BJ (cell line): ENCODE measurements at regions not wholly inside any gene's neighbourhood (a gene's known extent, or its start where the extent isn't known, plus 50 kb on each side); places are given as distances from the start of the nearest gene placed in this dataset.

ENCODE experiments used
- CTCF ChIA-PET: fragments of 350-600 bp; formaldehyde crosslinking; extraction: SDS; loops from one replicate; lab custom pipeline; 2021; ENCODE audit warnings: antibody characterized with exemption, inconsistent platforms; lab: Yijun Ruan, JAX
- POLR2A ChIA-PET: fragments of 300-600 bp; sonication (Branson Sonifier 250); formaldehyde crosslinking; extraction: SDS; loops from one replicate; lab custom pipeline; 2021; ENCODE audit warnings: antibody characterized with exemption; lab: Charles Lee
- DNase-seq: peaks from one replicate; pipeline ENCODE4 v3.0.0-alpha.2; 2011; ENCODE audit warnings: low read depth
- H3K27me3 ChIP-seq: 2 replicates; pipeline ENCODE4 v1.6.0; 2011; ENCODE audit warnings: low read length; ENCODE audit not compliant: control insufficient read depth, insufficient read depth
- H3K36me3 ChIP-seq: 2 replicates; pipeline ENCODE4 v1.5.1; 2011; ENCODE audit warnings: low read length; ENCODE audit not compliant: control insufficient read depth, insufficient read depth
- H3K4me3 ChIP-seq: 2 replicates; pipeline ENCODE4 v1.5.1; 2011; ENCODE audit warnings: low read depth, mild to moderate bottlenecking, control low read depth, low read length
- TF ChIP-seq, protein P1 (sequence below): IDR thresholded peaks from 2 replicates; pipeline ENCODE4 v1.5.1; 2011; ENCODE audit warnings: low read depth, mild to moderate bottlenecking, control low read depth, inconsistent platforms, low read length, moderate library complexity; ENCODE audit not compliant: insufficient read depth

DNA sequence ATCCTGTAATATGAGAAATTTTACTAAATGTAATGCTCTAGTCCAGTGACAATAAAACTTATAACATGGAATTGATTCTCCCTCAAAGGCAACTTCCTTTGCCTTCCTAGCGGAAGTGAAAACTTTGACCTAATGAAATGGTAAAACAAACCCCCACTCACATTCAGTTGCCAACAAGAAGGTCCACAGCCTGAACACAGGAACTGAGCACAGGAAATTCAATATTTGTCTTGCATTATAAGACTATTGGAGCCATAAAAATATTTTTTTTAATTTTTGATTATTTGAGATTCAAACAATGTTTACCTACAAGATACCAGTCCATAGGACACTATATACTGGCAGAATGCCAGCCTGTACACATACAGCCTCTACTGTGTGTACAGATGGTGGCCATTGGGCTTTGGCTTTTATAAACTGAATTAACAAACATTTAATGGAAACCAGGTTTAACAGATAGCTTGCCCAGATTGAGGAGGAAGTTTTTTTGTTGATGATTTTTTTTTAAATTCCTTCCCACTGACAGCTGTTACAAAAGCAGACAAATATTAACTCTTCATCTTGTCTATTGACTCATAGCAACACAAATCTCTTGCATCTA, 481.5 kb upstream of the JAG1 start:
- Histone ChIP-seq H3K4me3 (no peak overlapping the region), H3K36me3 (no peaks in the 10 kb centered on the region), H3K27me3 (0 out of 2 replicates have a peak, but pooled peaks cover 1% of the 10 kb centered on the region)
- DNase-seq = no peak
- TF ChIP-seq, protein P1, sequence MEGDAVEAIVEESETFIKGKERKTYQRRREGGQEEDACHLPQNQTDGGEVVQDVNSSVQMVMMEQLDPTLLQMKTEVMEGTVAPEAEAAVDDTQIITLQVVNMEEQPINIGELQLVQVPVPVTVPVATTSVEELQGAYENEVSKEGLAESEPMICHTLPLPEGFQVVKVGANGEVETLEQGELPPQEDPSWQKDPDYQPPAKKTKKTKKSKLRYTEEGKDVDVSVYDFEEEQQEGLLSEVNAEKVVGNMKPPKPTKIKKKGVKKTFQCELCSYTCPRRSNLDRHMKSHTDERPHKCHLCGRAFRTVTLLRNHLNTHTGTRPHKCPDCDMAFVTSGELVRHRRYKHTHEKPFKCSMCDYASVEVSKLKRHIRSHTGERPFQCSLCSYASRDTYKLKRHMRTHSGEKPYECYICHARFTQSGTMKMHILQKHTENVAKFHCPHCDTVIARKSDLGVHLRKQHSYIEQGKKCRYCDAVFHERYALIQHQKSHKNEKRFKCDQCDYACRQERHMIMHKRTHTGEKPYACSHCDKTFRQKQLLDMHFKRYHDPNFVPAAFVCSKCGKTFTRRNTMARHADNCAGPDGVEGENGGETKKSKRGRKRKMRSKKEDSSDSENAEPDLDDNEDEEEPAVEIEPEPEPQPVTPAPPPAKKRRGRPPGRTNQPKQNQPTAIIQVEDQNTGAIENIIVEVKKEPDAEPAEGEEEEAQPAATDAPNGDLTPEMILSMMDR = no peak
- ChIA-PET POLR2A (no interaction called here), CTCF (no interaction called here)

DNA sequence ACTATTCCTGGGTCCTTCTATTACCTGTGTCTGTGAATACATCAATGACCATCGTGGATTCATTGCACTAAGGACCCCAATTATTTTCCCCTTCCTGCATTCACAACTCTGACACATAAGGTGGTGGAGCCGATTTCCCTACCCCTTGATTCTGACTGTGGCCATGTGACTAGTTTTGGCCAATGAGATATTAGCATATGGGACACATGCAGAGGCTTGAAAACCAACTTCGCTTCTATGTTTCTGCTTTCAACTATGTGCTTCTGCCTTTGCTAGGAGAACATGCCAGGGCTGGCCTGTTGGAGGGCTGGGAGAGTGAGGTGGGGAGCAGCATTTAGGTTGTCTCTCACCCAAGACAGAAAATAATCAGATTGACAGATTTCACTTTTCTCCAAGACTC, 483.1 kb upstream of the JAG1 start:
- TF ChIP-seq, protein P1 = no peak
- ChIA-PET CTCF (no interaction called here), POLR2A (no interaction called here)
- no peak overlapping the region for H3K4me3 ChIP-seq
- DNase-seq = no peak
- no peaks in the 10 kb centered on the region for H3K36me3 ChIP-seq
- H3K27me3 ChIP-seq = 0 out of 2 replicates have a peak, but pooled peaks cover 1% of the 10 kb centered on the region

DNA sequence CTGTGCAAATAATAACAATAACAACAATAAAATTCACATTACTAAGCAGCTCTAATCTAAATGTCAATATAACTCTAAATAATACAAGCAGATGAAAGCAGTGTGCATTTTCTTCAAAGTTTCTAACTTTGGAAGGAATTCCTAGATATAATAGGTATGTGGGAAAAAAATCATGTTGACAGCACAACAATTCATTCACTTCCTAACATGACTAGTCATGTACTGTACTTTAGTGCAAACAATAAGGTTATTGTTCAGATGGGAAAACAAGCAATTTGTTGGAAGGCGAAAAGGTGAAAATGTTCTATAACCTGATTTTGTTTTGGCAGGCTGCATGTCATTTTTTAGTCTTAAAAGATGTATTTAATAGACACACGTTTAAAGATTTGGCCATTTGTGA, 484.3 kb upstream of the JAG1 start:
- TF ChIP-seq, protein P1 = no peak
- POLR2A ChIA-PET = no interaction called here
- Histone ChIP-seq H3K4me3 (no peak overlapping the region), H3K36me3 (no peaks in the 10 kb centered on the region), H3K27me3 (0 out of 2 replicates have a peak, but pooled peaks cover 1% of the 10 kb centered on the region)
- DNase-seq = no peak
- CTCF ChIA-PET = no interaction called here

DNA sequence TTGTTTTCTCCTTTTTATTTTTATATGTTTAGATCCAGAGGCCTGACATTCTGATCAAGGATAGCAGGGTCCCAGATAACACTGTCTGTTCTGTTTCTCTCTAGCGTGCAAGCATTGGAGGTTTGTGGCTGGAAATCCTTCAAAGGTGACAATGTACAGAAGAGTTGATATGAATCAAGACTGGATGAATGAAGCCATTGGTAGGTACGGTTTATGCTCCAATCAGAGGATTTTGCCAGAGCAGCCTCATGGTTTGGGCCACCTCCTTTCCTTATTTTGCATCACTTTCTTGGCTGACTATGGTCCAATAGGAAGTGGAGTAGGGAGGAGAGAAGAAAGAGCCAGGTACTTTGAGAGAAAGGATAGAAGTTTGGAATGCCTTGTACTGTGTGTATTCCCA, 484.8 kb upstream of the JAG1 start:
- POLR2A ChIA-PET = no interaction called here
- CTCF ChIA-PET = no interaction called here

DNA sequence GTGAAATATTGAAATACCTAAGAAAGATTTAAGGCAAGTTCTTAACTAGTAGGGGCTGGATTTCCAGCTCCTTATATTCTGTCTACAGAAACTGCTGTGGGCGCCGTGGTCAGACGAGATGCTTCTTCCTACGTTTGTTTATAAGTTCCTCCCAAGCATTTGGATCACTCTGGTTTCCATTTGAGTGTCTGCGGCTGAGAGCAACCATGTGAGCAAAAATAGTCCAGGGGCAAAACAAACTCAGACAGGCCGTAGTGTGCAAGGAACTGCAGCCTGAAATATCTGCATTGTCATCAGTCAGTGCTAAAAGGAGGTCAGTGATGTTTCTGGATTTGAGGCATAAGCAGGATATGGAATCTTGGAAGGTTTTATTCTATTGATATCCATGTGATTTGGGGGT, 485.9 kb upstream of the JAG1 start:
- POLR2A ChIA-PET = no interaction called here
- Histone ChIP-seq H3K27me3 (0 out of 2 replicates have a peak, but pooled peaks cover 1% of the 10 kb centered on the region), H3K36me3 (no peaks in the 10 kb centered on the region), H3K4me3 (no peak overlapping the region)
- DNase-seq = peak; percentile 43
- CTCF ChIA-PET = interaction anchor here (0.7 kb wide), 1 partner anchor 436 kb away, joined by 3 read pairs; no protein-coding TSS in a partner anchor
- TF ChIP-seq, protein P1 = no peak

More for the DNA sequence above, 484.8 kb upstream of the JAG1 start:
- TF ChIP-seq, protein P1 = no peak
- no peaks in the 10 kb centered on the region for H3K36me3 ChIP-seq
- H3K27me3 ChIP-seq = 0 out of 2 replicates have a peak, but pooled peaks cover 1% of the 10 kb centered on the region
- no peak overlapping the region for H3K4me3 ChIP-seq
- DNase-seq = no peak
